ENCODE measurements at regions not wholly inside any gene's neighbourhood (a gene's known extent, or its start where the extent isn't known, plus 50 kb on each side); places are given as distances from the start of the nearest gene placed in this dataset.

GRCh38 chr1:17986156-17986555 is 121.4 kb upstream of the IGSF21 start:
- Histone ChIP-seq H3K79me2 (ENCODE audit: insufficient read depth, low read depth) (no peaks in the 10 kb centered on the region), H3K36me3 (ENCODE audit: insufficient read depth) (no peaks in the 10 kb centered on the region), H4K20me1 (ENCODE audit: insufficient read depth) (no peaks in the 10 kb centered on the region), H3K9ac (no peak overlapping the region), H3K4me2 (no peak overlapping the region), H2AFZ (ENCODE audit: low read depth) (no peak overlapping the region), H3K27me3 (ENCODE audit: insufficient read depth, low read depth) (no peaks in the 10 kb centered on the region), H3K4me1 (ENCODE audit: low read depth, poor library complexity, severe bottlenecking) (no peaks in the 10 kb centered on the region), H3K27ac (no peak overlapping the region), H3K4me3 (IDR thresholded peaks at IDR 0.05; ENCODE audit: insufficient read depth, low read depth, low read length) (no peak overlapping the region)
- no peak for TF ChIP-seq CTCF (conservative IDR thresholded peaks at IDR 0.05; ENCODE audit: low read depth, low read length)

- Histone ChIP-seq H3K4me3 (IDR thresholded peaks at IDR 0.05; ENCODE audit: insufficient read depth, low read depth, low read length) (no peak overlapping the region), H3K27ac (no peak overlapping the region), H2AFZ (ENCODE audit: low read depth) (no peak overlapping the region), H4K20me1 (ENCODE audit: insufficient read depth) (no peaks in the 10 kb centered on the region), H3K36me3 (ENCODE audit: insufficient read depth) (no peaks in the 10 kb centered on the region), H3K27me3 (ENCODE audit: insufficient read depth, low read depth) (no peaks in the 10 kb centered on the region), H3K4me2 (no peak overlapping the region), H3K9ac (no peak overlapping the region), H3K4me1 (ENCODE audit: low read depth, poor library complexity, severe bottlenecking) (no peaks in the 10 kb centered on the region), H3K79me2 (ENCODE audit: insufficient read depth, low read depth) (no peaks in the 10 kb centered on the region)
- TF ChIP-seq CTCF (conservative IDR thresholded peaks at IDR 0.05; ENCODE audit: low read depth, low read length), result no peak
Observed at GRCh38 chr1:17990401-17990800, 117.2 kb upstream of the IGSF21 start.

GRCh38 chr1:17991996-17992395 is 115.6 kb upstream of the IGSF21 start:
- Histone ChIP-seq H3K9ac (no peak overlapping the region), H3K4me2 (no peak overlapping the region), H3K36me3 (ENCODE audit: insufficient read depth) (no peaks in the 10 kb centered on the region), H4K20me1 (ENCODE audit: insufficient read depth) (no peaks in the 10 kb centered on the region), H3K4me3 (IDR thresholded peaks at IDR 0.05; ENCODE audit: insufficient read depth, low read depth, low read length) (no peak overlapping the region), H3K79me2 (ENCODE audit: insufficient read depth, low read depth) (no peaks in the 10 kb centered on the region), H2AFZ (ENCODE audit: low read depth) (no peak overlapping the region), H3K4me1 (ENCODE audit: low read depth, poor library complexity, severe bottlenecking) (no peaks in the 10 kb centered on the region), H3K27ac (no peak overlapping the region), H3K27me3 (ENCODE audit: insufficient read depth, low read depth) (no peaks in the 10 kb centered on the region; the same call in 1 of the 2 replicates)
- no peak for TF ChIP-seq CTCF (conservative IDR thresholded peaks at IDR 0.05; ENCODE audit: low read depth, low read length)

DNA sequence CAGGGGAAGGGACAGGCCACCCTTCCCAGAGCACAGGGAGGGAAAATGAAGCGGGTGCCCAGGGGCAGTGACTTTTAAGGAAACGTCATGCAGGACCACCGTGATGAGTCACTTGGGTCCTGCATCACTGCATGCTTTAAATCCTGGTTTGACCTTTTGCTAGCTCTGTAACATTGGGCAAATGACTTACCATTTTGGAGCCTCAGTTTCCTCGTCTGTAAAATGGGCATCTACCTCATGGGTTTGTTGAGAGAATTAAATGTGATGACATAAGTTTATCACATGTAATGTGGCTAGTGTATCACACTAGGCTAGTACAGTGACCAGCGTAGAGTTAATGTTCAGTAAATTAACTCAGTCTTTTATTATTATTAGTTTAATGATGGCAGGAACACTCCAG is 114.8 kb upstream of the IGSF21 start:
- no peaks in the 10 kb centered on the region for H3K36me3 ChIP-seq (ENCODE audit: insufficient read depth)
- H4K20me1 ChIP-seq (ENCODE audit: insufficient read depth), result no peaks in the 10 kb centered on the region
- H3K4me2 ChIP-seq, result no peak overlapping the region
- no peak overlapping the region for H3K9ac ChIP-seq
- no peaks in the 10 kb centered on the region for H3K4me1 ChIP-seq (ENCODE audit: low read depth, poor library complexity, severe bottlenecking)
- no peaks in the 10 kb centered on the region; the same call in 1 of the 2 replicates for H3K27me3 ChIP-seq (ENCODE audit: insufficient read depth, low read depth)
- H3K27ac ChIP-seq, result no peak overlapping the region
- H3K79me2 ChIP-seq (ENCODE audit: insufficient read depth, low read depth), result no peaks in the 10 kb centered on the region
- TF ChIP-seq CTCF (conservative IDR thresholded peaks at IDR 0.05; ENCODE audit: low read depth, low read length), result no peak
- no peak overlapping the region for H2AFZ ChIP-seq (ENCODE audit: low read depth)
- H3K4me3 ChIP-seq (IDR thresholded peaks at IDR 0.05; ENCODE audit: insufficient read depth, low read depth, low read length), result no peak overlapping the region
